HCT116 (cell line): ENCODE measurements at regions not wholly inside any gene's neighbourhood (a gene's known extent, or its start where the extent isn't known, plus 50 kb on each side); places are given as distances from the start of the nearest gene placed in this dataset.
"Not testable (repeated sequence)": the region's sequence is repeated elsewhere in the genome, so short reads cannot be mapped to it uniquely, and the experiment has no call there.

Experiments used
- EZH2 ChIP-seq: fragments of 200-600 bp; sonication (generic); IDR thresholded peaks from 2 replicates; pipeline ENCODE4 v1.6.1; 2017; ENCODE audit warnings: antibody characterized with exemption, mixed run types
- POLR2A ChIP-seq: IDR thresholded peaks from 2 replicates; pipeline ENCODE4 v1.7.0; 2011; ENCODE audit warnings: borderline replicate concordance; ENCODE audit not compliant: insufficient read depth, insufficient read length; ENCODE audit errors: extremely low read depth
- POLR2AphosphoS5 ChIP-seq: IDR thresholded peaks from 2 replicates; pipeline ENCODE4 v1.6.1; 2011; ENCODE audit warnings: mild to moderate bottlenecking, low read depth, low read length, moderate library complexity
- SIN3A ChIP-seq: IDR thresholded peaks from 2 replicates; pipeline ENCODE4 v1.6.1; 2012; ENCODE audit warnings: low read depth
- SRF ChIP-seq: IDR thresholded peaks from 2 replicates; pipeline ENCODE4 v1.6.1; 2012; ENCODE audit warnings: low read depth
- TCF7L2 ChIP-seq: IDR thresholded peaks from 2 replicates; pipeline ENCODE4 v1.7.0; 2011; ENCODE audit warnings: borderline replicate concordance, inconsistent platforms; ENCODE audit not compliant: insufficient read depth, insufficient read length; ENCODE audit errors: extremely low read depth
- YY1 ChIP-seq: IDR thresholded peaks from 2 replicates; pipeline ENCODE4 v1.6.1; 2011; ENCODE audit warnings: low read length, low read depth, moderate library complexity, mild to moderate bottlenecking; ENCODE audit not compliant: insufficient replicate concordance; ENCODE audit errors: extremely low read depth
- TF ChIP-seq, protein P1 (sequence below), 3 experiments: fragments of 200-600 bp in 1 of 3; sonication (generic) in 1 of 3; IDR thresholded peaks in 2 of 3; conservative IDR thresholded peaks in 1 of 3; 2 replicates each; pipeline ENCODE4 v1.5.1; 2012 to 2017; ENCODE audit warnings: low read depth in 2 of 3, low read length in 2 of 3, antibody characterized with exemption in 1 of 3, borderline replicate concordance in 1 of 3, control low read depth in 1 of 3, mild to moderate bottlenecking in 1 of 3, mixed read lengths in 1 of 3, mixed run types in 1 of 3, moderate library complexity in 1 of 3; ENCODE audit not compliant: insufficient read depth in 1 of 3
- TF ChIP-seq, protein P2 (sequence below): IDR thresholded peaks from 2 replicates; pipeline ENCODE4 v1.6.1; 2011; ENCODE audit warnings: mild to moderate bottlenecking, low read length, moderate library complexity; ENCODE audit not compliant: insufficient replicate concordance; ENCODE audit errors: extremely low read depth

DNA sequence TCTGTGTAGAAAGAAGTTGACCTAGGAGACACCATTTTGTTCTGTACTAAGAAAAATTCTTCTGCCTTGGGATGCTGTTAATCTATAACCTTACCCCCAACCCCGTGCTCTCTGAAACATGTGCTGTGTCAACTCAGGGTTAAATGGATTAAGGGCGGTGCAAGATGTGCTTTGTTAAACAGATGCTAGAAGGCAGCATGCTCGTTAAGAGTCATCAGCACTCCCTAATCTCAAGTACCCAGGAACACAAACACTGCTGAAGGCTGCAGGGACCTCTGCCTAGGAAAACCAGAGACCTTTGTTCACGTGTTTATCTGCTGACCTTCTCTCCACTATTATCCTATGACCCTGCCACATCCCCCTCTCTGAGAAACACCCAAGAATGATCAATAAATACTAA lies 127.9 kb upstream of the MED14 start:
- not testable (repeated sequence) for TF ChIP-seq SIN3A, SRF, POLR2AphosphoS5, YY1, POLR2A, EZH2, TCF7L2
- TF ChIP-seq, protein P1, sequence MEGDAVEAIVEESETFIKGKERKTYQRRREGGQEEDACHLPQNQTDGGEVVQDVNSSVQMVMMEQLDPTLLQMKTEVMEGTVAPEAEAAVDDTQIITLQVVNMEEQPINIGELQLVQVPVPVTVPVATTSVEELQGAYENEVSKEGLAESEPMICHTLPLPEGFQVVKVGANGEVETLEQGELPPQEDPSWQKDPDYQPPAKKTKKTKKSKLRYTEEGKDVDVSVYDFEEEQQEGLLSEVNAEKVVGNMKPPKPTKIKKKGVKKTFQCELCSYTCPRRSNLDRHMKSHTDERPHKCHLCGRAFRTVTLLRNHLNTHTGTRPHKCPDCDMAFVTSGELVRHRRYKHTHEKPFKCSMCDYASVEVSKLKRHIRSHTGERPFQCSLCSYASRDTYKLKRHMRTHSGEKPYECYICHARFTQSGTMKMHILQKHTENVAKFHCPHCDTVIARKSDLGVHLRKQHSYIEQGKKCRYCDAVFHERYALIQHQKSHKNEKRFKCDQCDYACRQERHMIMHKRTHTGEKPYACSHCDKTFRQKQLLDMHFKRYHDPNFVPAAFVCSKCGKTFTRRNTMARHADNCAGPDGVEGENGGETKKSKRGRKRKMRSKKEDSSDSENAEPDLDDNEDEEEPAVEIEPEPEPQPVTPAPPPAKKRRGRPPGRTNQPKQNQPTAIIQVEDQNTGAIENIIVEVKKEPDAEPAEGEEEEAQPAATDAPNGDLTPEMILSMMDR (IDR thresholded peaks at IDR 0.05 in 2 of 3, conservative IDR thresholded peaks at IDR 0.05 in 1 of 3; ENCODE audit: borderline replicate concordance in 1 of 3, insufficient read depth in 1 of 3, low read depth in 2 of 3, low read length in 2 of 3) = not testable (repeated sequence)
- TF ChIP-seq, protein P2, sequence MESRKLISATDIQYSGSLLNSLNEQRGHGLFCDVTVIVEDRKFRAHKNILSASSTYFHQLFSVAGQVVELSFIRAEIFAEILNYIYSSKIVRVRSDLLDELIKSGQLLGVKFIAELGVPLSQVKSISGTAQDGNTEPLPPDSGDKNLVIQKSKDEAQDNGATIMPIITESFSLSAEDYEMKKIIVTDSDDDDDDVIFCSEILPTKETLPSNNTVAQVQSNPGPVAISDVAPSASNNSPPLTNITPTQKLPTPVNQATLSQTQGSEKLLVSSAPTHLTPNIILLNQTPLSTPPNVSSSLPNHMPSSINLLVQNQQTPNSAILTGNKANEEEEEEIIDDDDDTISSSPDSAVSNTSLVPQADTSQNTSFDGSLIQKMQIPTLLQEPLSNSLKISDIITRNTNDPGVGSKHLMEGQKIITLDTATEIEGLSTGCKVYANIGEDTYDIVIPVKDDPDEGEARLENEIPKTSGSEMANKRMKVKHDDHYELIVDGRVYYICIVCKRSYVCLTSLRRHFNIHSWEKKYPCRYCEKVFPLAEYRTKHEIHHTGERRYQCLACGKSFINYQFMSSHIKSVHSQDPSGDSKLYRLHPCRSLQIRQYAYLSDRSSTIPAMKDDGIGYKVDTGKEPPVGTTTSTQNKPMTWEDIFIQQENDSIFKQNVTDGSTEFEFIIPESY = not testable (repeated sequence)
